ENCODE measurements at regions not wholly inside any gene's neighbourhood (a gene's known extent, or its start where the extent isn't known, plus 50 kb on each side); places are given as distances from the start of the nearest gene placed in this dataset.

- H3K36me3 ChIP-seq (ENCODE audit: control insufficient read depth, low read length), result no peaks in the 10 kb centered on the region
- H3K79me2 ChIP-seq (ENCODE audit: control insufficient read depth, low read length), result no peaks in the 10 kb centered on the region
- no peak for TF ChIP-seq EZH2phosphoT487 (IDR thresholded peaks at IDR 0.05; ENCODE audit: borderline replicate concordance, low read length)
- no peak for TF ChIP-seq CTCF (IDR thresholded peaks at IDR 0.05; ENCODE audit: low read depth, low read length, poor library complexity, severe bottlenecking)
- no peaks in the 10 kb centered on the region for H3K4me1 ChIP-seq (ENCODE audit: control insufficient read depth, low read length)
- no peaks in the 10 kb centered on the region for H3K9me3 ChIP-seq (ENCODE audit: control insufficient read depth, insufficient read depth, low read length)
- H3K9me2 ChIP-seq (replicated peaks; ENCODE audit: control insufficient read depth, low read length), result no peaks in the 10 kb centered on the region
- H4K20me1 ChIP-seq (ENCODE audit: control insufficient read depth, insufficient read depth, low read depth, low read length), result no peaks in the 10 kb centered on the region; the same call in 1 of the 2 replicates
- no peaks in the 10 kb centered on the region for H3K27me3 ChIP-seq (ENCODE audit: control insufficient read depth, low read length)
- H3F3A ChIP-seq (ENCODE audit: control insufficient read depth, insufficient read depth), result no peaks in the 10 kb centered on the region
- H3K4me2 ChIP-seq (ENCODE audit: low read length), result no peak overlapping the region
- H3K27ac ChIP-seq (ENCODE audit: low read depth, low read length), result no peak overlapping the region
- H3K4me3 ChIP-seq (ENCODE audit: low read length), result no peak overlapping the region
These were observed 60.8 kb upstream of the GPR158 start for GRCh38 chr10:25114036-25114411.

- no peak overlapping the region for H3K27ac ChIP-seq (ENCODE audit: low read depth, low read length)
- no peaks in the 10 kb centered on the region for H3K9me3 ChIP-seq (ENCODE audit: control insufficient read depth, insufficient read depth, low read length)
- TF ChIP-seq CTCF (IDR thresholded peaks at IDR 0.05; ENCODE audit: low read depth, low read length, poor library complexity, severe bottlenecking) (no peak), EZH2phosphoT487 (IDR thresholded peaks at IDR 0.05; ENCODE audit: borderline replicate concordance, low read length) (no peak)
- no peaks in the 10 kb centered on the region for H3F3A ChIP-seq (ENCODE audit: control insufficient read depth, insufficient read depth)
- H4K20me1 ChIP-seq (ENCODE audit: control insufficient read depth, insufficient read depth, low read depth, low read length), result no peaks in the 10 kb centered on the region; the same call in 1 of the 2 replicates
- no peaks in the 10 kb centered on the region for H3K79me2 ChIP-seq (ENCODE audit: control insufficient read depth, low read length)
- H3K9me2 ChIP-seq (replicated peaks; ENCODE audit: control insufficient read depth, low read length), result no peaks in the 10 kb centered on the region
- no peaks in the 10 kb centered on the region for H3K27me3 ChIP-seq (ENCODE audit: control insufficient read depth, low read length)
- H3K4me1 ChIP-seq (ENCODE audit: control insufficient read depth, low read length), result no peaks in the 10 kb centered on the region
- H3K4me2 ChIP-seq (ENCODE audit: low read length), result no peak overlapping the region
- H3K36me3 ChIP-seq (ENCODE audit: control insufficient read depth, low read length), result no peaks in the 10 kb centered on the region
- H3K4me3 ChIP-seq (ENCODE audit: low read length), result no peak overlapping the region
These were observed 57.0 kb upstream of the GPR158 start for GRCh38 chr10:25117757-25118156.

- Histone ChIP-seq H3F3A (ENCODE audit: control insufficient read depth, insufficient read depth) (no peaks in the 10 kb centered on the region), H3K4me3 (ENCODE audit: low read length) (no peak overlapping the region), H3K36me3 (ENCODE audit: control insufficient read depth, low read length) (no peaks in the 10 kb centered on the region), H3K9me2 (replicated peaks; ENCODE audit: control insufficient read depth, low read length) (no peaks in the 10 kb centered on the region), H3K27ac (ENCODE audit: low read depth, low read length) (no peak overlapping the region), H3K9me3 (ENCODE audit: control insufficient read depth, insufficient read depth, low read length) (no peaks in the 10 kb centered on the region), H3K27me3 (ENCODE audit: control insufficient read depth, low read length) (no peaks in the 10 kb centered on the region), H3K4me1 (ENCODE audit: control insufficient read depth, low read length) (no peaks in the 10 kb centered on the region), H3K4me2 (ENCODE audit: low read length) (no peak overlapping the region), H4K20me1 (ENCODE audit: control insufficient read depth, insufficient read depth, low read depth, low read length) (no peaks in the 10 kb centered on the region), H3K79me2 (ENCODE audit: control insufficient read depth, low read length) (no peaks in the 10 kb centered on the region)
- TF ChIP-seq CTCF (IDR thresholded peaks at IDR 0.05; ENCODE audit: low read depth, low read length, poor library complexity, severe bottlenecking) (no peak), EZH2phosphoT487 (IDR thresholded peaks at IDR 0.05; ENCODE audit: borderline replicate concordance, low read length) (no peak)
These were observed 54.6 kb upstream of the GPR158 start for GRCh38 chr10:25120188-25120587.
